HAP-1 (cell line): ENCODE measurements at regions not wholly inside any gene's neighbourhood (a gene's known extent, or its start where the extent isn't known, plus 50 kb on each side); places are given as distances from the start of the nearest gene placed in this dataset.

Source experiments
- DNase-seq, 2 experiments: peaks; one replicate each; pipeline ENCODE4 v3.0.0-alpha.2; 2016 to 2020; ENCODE audit warnings: low spot score in 2 of 2
- H3K27me3 ChIP-seq: fragments of 250-450 bp; sonication (Bioruptor Pico); 2 replicates; pipeline ENCODE4 v1.5.1; 2020; ENCODE audit warnings: low read depth, mild to moderate bottlenecking, moderate library complexity
- H3K36me3 ChIP-seq: fragments of 250-450 bp; sonication (Bioruptor Pico); replicated peaks from 2 replicates; pipeline ENCODE4 v1.5.1; 2020; ENCODE audit warnings: mild to moderate bottlenecking
- H3K4me1 ChIP-seq: fragments of 250-450 bp; sonication (Bioruptor Pico); 2 replicates; pipeline ENCODE4 v1.5.1; 2020; ENCODE audit warnings: mild to moderate bottlenecking
- H3K4me3 ChIP-seq: fragments of 250-450 bp; sonication (Bioruptor Pico); 2 replicates; pipeline ENCODE4 v1.5.1; 2020; ENCODE audit warnings: mild to moderate bottlenecking, moderate library complexity
- H3K9me3 ChIP-seq: fragments of 250-450 bp; sonication (Bioruptor Pico); 2 replicates; pipeline ENCODE4 v1.5.1; 2020; ENCODE audit warnings: mild to moderate bottlenecking, moderate library complexity
- in situ Hi-C: fragments of 300-500 bp; cut with MboI; formaldehyde crosslinking; loops from 3 replicates; pipeline ENCODE4 v1.14.3; 2020; ENCODE audit warnings: low sequenced_read_pairs, inconsistent platforms, mixed read lengths

- Histone ChIP-seq H3K4me3 (no peak overlapping the region), H3K4me1 (no peaks in the 10 kb centered on the region), H3K27me3 (no peaks in the 10 kb centered on the region), H3K36me3 (no peaks in the 10 kb centered on the region), H3K9me3 (no peaks in the 10 kb centered on the region)
- no peak for DNase-seq
- in situ Hi-C loops: no loop called here
Measured at GRCh38 chr9:115200711-115201505, 83.0 kb upstream of the TNC start.

- Histone ChIP-seq H3K36me3 (no peaks in the 10 kb centered on the region), H3K4me1 (no peaks in the 10 kb centered on the region), H3K9me3 (no peaks in the 10 kb centered on the region), H3K27me3 (no peaks in the 10 kb centered on the region), H3K4me3 (no peak overlapping the region)
- in situ Hi-C loops: no loop called here
- DNase-seq: no peak
Measured at GRCh38 chr9:115202181-115202580, 84.2 kb upstream of the TNC start.

DNA sequence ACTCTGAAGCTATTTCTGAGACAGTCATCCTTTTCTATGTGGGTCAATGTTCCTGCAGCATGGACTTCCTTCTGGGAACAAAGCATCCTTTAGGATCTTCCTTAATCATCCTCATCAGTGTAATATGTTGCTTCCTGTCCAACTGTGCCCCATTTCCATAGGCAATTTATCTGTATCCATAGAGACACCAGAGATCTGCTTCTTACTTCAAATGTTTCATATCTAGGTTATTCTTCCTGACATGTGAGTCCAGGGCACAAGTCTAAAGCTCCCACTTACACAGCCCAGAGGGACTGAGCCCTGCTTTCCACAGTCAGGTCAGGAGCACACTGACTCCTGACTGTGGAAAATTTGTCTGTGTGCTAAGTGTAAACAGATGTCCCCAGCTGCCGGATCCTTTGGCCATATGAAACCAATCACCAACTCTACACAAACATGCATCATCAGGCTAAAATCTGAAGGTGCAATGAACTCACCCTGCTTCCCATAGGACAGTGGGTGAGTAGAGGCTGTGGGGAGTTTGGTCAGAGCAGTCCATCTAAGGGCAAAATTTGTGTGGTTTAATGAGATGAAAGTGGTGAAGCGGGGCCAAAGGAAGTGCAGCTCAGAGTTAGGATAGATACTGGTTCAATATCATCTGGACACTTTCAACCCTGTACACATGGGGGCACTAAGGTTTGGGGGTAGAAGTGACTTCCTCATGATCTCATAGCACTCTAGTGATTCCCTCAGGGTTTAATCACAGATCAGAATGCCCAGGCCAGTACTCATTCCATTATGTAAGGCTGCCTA, 85.2 kb upstream of the TNC start:
- no peaks in the 10 kb centered on the region for H3K9me3 ChIP-seq
- no peak for DNase-seq
- no peaks in the 10 kb centered on the region for H3K36me3 ChIP-seq
- H3K4me1 ChIP-seq: no peaks in the 10 kb centered on the region
- no peaks in the 10 kb centered on the region for H3K27me3 ChIP-seq
- no peak overlapping the region for H3K4me3 ChIP-seq
- in situ Hi-C loops: no loop called here

DNA sequence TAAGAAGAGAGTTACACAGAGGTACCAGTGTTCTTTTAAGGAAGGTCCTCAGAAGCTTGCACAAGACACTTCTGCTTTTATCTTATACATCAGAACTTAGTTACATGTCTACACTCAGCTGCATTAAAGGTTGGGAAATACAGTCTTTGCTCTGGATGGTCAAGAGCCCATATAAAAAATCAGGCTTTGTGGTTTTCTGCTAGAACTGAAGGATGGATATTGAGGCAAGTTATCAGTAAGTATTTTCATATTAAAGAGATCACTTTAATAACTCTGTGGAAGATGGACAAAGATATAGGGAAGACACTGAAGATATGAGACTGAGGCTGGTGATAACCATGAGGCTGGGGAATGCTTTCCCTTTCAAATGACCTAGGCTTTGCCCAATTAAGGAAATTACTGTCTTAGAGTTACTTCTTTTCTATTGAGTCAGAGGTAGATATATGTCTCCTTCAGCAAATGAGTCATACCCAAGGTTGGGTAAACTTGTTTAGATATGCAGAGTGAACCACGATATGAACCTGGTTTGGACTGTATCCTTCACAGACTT, 87.0 kb upstream of the TNC start:
- in situ Hi-C loops: no loop called here
- H3K36me3 ChIP-seq: no peaks in the 10 kb centered on the region
- no peaks in the 10 kb centered on the region for H3K4me1 ChIP-seq
- no peaks in the 10 kb centered on the region for H3K9me3 ChIP-seq
- no peak overlapping the region for H3K4me3 ChIP-seq
- H3K27me3 ChIP-seq: no peaks in the 10 kb centered on the region
- no peak for DNase-seq

GRCh38 chr9:115207003-115207836, 89.3 kb upstream of the TNC start:
- no peaks in the 10 kb centered on the region for H3K27me3 ChIP-seq
- DNase-seq: no peak
- no peaks in the 10 kb centered on the region for H3K9me3 ChIP-seq
- H3K4me3 ChIP-seq: no peak overlapping the region
- no peaks in the 10 kb centered on the region for H3K36me3 ChIP-seq
- in situ Hi-C loops: no loop called here
- no peaks in the 10 kb centered on the region for H3K4me1 ChIP-seq

DNA sequence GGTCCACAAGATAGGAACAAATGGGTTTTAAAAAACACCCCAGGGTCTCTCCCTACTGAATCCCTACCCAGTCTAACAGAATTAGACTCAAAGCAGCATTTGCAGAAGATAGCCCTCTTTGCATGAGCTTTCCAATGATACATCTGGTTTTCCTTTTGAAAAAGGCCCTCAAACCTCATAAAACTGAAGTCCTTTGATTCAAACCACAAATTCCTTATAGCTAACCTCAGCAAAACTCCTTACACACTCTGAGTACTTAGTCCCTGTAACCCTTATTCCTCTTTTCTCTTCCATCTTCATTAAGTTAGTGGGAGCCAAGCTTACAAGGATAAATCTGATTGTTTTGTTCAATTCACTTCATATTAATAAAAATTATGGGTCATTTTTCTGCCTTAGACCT, 90.5 kb upstream of the TNC start:
- H3K9me3 ChIP-seq: no peaks in the 10 kb centered on the region
- H3K4me3 ChIP-seq: no peak overlapping the region
- H3K4me1 ChIP-seq: no peaks in the 10 kb centered on the region
- DNase-seq: no peak
- no peaks in the 10 kb centered on the region for H3K36me3 ChIP-seq
- H3K27me3 ChIP-seq: no peaks in the 10 kb centered on the region
- in situ Hi-C loops: no loop called here

DNA sequence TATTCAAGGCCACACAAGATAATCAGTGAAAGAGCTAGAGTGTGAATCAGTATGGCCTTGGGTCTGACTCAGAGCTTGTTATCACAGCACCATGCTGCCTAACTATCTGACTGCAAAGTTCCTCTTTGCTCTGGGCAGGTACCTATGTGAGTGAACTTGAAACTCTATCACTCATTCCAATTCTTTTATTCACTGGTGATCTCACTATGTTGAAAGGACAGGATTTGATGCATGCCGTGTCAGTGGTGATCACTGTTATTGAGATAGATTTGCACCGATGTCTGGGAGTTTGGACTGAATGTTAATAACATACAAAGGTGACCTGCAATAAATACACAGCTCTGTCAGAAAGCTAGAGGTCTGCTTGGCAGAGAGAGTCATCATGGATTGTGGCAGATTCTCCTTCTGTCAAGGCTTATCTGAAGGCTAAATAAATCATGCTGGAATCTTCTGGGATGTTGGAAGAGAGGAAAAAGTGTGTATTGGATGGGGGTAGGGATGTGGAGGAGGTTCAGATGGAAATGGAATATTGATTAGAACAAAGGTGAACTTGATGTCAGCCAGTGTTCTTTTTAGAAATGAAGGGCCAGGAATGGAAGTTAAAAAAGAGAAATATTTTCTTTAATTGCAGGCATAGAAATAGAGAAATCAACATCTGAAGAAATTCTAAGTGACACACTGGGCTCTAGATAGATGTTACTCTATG, 91.8 kb upstream of the TNC start:
- Histone ChIP-seq H3K4me3 (no peak overlapping the region), H3K4me1 (no peaks in the 10 kb centered on the region), H3K27me3 (no peaks in the 10 kb centered on the region), H3K36me3 (no peaks in the 10 kb centered on the region), H3K9me3 (no peaks in the 10 kb centered on the region)
- in situ Hi-C loops: no loop called here
- DNase-seq: no peak

- Histone ChIP-seq H3K9me3 (no peaks in the 10 kb centered on the region), H3K36me3 (no peaks in the 10 kb centered on the region), H3K4me1 (no peaks in the 10 kb centered on the region), H3K4me3 (no peak overlapping the region), H3K27me3 (no peaks in the 10 kb centered on the region)
- DNase-seq: no peak
- in situ Hi-C loops: no loop called here
Measured at GRCh38 chr9:115210699-115211098, 92.7 kb upstream of the TNC start.

DNA sequence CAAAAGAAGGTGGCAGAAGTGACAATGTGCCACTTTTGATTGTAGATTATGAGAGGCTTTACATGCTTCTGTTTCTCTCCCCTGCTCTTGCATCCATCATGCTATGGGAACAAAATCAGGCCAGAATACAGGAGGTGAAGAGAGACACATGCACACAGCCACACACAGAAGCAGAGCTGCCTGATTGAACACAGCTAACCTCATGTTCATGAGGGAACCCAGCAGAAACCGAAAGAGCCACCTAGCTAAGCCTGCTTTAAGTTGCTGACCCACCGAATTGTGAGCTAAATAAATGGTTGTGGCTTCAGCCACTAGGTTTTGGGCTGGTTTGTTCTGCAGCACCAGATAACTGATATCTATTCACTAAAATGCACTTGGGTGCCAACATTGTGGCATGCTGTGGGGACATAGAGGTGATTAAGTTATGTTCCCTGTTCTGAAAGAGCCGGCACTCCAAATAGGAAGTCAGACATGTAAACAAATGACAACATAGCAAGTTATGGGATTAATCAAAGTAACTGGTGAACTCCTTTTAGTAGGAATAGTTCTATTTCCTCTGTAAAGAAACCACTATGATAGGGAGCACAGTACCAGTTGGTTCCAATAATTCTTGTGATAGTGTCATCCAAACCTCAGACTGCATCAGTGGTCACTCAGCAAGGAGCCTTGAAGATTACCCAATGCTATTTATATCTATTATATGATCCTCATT, 93.6 kb upstream of the TNC start:
- Histone ChIP-seq H3K27me3 (no peaks in the 10 kb centered on the region), H3K36me3 (no peaks in the 10 kb centered on the region), H3K4me1 (no peaks in the 10 kb centered on the region), H3K9me3 (no peaks in the 10 kb centered on the region), H3K4me3 (no peak overlapping the region)
- in situ Hi-C loops: no loop called here
- no peak for DNase-seq

GRCh38 chr9:115212125-115212605, 94.2 kb upstream of the TNC start:
- Histone ChIP-seq H3K36me3 (no peaks in the 10 kb centered on the region), H3K4me3 (no peak overlapping the region), H3K9me3 (no peaks in the 10 kb centered on the region), H3K4me1 (no peaks in the 10 kb centered on the region), H3K27me3 (no peaks in the 10 kb centered on the region)
- in situ Hi-C loops: no loop called here
- DNase-seq: no peak

GRCh38 chr9:115212832-115213231, 94.9 kb upstream of the TNC start:
- no peak for DNase-seq
- in situ Hi-C loops: no loop called here
- H3K9me3 ChIP-seq: no peaks in the 10 kb centered on the region
- no peaks in the 10 kb centered on the region for H3K36me3 ChIP-seq
- H3K27me3 ChIP-seq: no peaks in the 10 kb centered on the region
- H3K4me3 ChIP-seq: no peak overlapping the region
- H3K4me1 ChIP-seq: no peaks in the 10 kb centered on the region

GRCh38 chr9:115213818-115214334, 95.9 kb upstream of the TNC start:
- no peaks in the 10 kb centered on the region for H3K4me1 ChIP-seq
- no peaks in the 10 kb centered on the region for H3K36me3 ChIP-seq
- H3K4me3 ChIP-seq: no peak overlapping the region
- DNase-seq: no peak
- no peaks in the 10 kb centered on the region for H3K9me3 ChIP-seq
- H3K27me3 ChIP-seq: no peaks in the 10 kb centered on the region; the same call in 1 of the 2 replicates
- in situ Hi-C loops: no loop called here
